ENCODE measurements at regions not wholly inside any gene's neighbourhood (a gene's known extent, or its start where the extent isn't known, plus 50 kb on each side); places are given as distances from the start of the nearest gene placed in this dataset.

DNA sequence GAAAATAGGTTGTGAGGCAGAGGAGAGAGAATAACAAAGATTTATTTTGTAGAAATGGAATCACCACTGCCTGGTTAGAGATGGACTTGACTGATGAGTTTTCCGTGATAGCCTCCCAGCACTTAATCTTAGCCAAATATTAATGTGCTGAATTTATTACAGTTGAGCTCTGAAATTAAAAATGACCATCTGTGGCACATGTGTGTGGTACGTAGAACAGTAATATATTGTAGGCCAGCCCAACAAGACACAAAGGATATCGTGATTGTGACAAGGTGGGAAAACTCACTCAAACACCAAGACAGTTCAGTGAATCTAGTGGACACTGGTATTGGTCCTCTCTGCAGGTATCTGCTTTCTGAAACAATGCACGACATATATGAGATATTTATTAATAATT is 119.4 kb downstream of the HAO1 start:
- no peak overlapping the region for H3K9ac ChIP-seq (ENCODE audit: insufficient read depth, low read depth, low read length)
- 26% methylated on average over 4 of the region's 4 CpGs for WGBS (ENCODE audit: low lambda C conversion rate)
- H3K27ac ChIP-seq (ENCODE audit: extremely low read length, insufficient read depth, low read length) = no peak overlapping the region
- BruUV-seq (replicated peaks) = no TSS peak
- intact Hi-C loops (cut with micrococcal nuclease; ENCODE audit: unreplicated experiment) (no loop called here), in situ Hi-C loops (cut with HindIII; ENCODE audit: extremely low pct_ligation_motif_present, low pct_unique_long_range_greater_than_20kb) (no loop called here)
- H4K20me1 ChIP-seq (ENCODE audit: insufficient read depth, low read length) = no peaks in the 10 kb centered on the region
- H3K27me3 ChIP-seq (ENCODE audit: control insufficient read depth in 1 of 2, insufficient read depth in 2 of 2, low read length in 2 of 2) = no peaks in the 10 kb centered on the region
- H3K4me2 ChIP-seq (ENCODE audit: low read depth, low read length) = no peak overlapping the region
- no peak for TF ChIP-seq MYC (CRISPR knock-in tag; IDR thresholded peaks at IDR 0.05; ENCODE audit: borderline replicate concordance)
- TF ChIP-seq ARHGAP35 (CRISPR knock-in tag; IDR thresholded peaks at IDR 0.05; ENCODE audit: borderline replicate concordance) = no peak
- no peak for TF ChIP-seq ZNF75D (CRISPR knock-in tag; IDR thresholded peaks at IDR 0.05; ENCODE audit: borderline replicate concordance)
- TF ChIP-seq MTF2 (CRISPR knock-in tag; IDR thresholded peaks at IDR 0.05; ENCODE audit: borderline replicate concordance) = no peak
- TF ChIP-seq KMT2A (CRISPR knock-in tag; IDR thresholded peaks at IDR 0.05) = no peak
- no peak for TF ChIP-seq FOXA1 (IDR thresholded peaks at IDR 0.05)
- TF ChIP-seq FOXA1 (CRISPR knock-in tag; IDR thresholded peaks at IDR 0.05) = no peak
- no peak for TF ChIP-seq REPIN1 (CRISPR knock-in tag; IDR thresholded peaks at IDR 0.05; ENCODE audit: borderline replicate concordance, low read depth)
- no peak for TF ChIP-seq ELF3 (CRISPR knock-in tag; IDR thresholded peaks at IDR 0.05)
- no peak for TF ChIP-seq ZSCAN22 (CRISPR knock-in tag; IDR thresholded peaks at IDR 0.05)
- H3K4me1 ChIP-seq (ENCODE audit: insufficient read depth, low read length) = no peaks in the 10 kb centered on the region
- FAIRE-seq = no peak
- CTCF ChIA-PET (ENCODE audit: low intra/inter-chr PET ratio, low total read pairs) = no interaction called here
- POLR2A ChIA-PET = no interaction called here
- ATAC-seq = no peak
- peaks cover 7% of the 10 kb centered on the region for H3K9me3 ChIP-seq (ENCODE audit: low read length)
- no peak for DNase-seq (ENCODE audit: low spot score)
- no peak overlapping the region for H3K4me3 ChIP-seq (replicated peaks in 1 of 3; ENCODE audit: insufficient read depth in 1 of 3, low read depth in 2 of 3, low read length in 3 of 3)
- no peaks in the 10 kb centered on the region for H3K79me2 ChIP-seq (ENCODE audit: insufficient read depth, low read length)
- no peaks in the 10 kb centered on the region for H3K36me3 ChIP-seq (replicated peaks in 1 of 2; ENCODE audit: control insufficient read depth in 1 of 2, insufficient read depth in 2 of 2, low read length in 2 of 2)
- H2AFZ ChIP-seq (ENCODE audit: low read length) = no peak overlapping the region

DNA sequence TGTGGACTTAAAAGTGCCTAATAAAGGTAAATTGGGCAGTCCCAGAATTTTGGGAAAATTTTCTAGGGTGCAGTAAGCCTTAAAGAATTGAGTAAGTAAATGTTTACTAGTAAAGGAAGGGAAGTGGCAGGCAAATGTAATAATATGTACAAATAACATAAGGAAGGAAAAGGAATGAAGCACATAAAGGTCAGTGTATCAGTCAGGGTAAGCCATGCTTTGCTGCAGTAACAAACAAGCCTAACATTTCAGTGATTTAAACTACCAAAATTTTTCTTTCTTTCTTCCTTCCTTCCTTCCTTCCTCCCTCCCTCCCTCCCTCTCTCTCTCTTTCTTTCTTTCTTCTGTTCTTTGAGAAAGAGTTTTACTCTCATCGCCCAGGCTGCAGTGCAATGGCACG is 117.5 kb downstream of the HAO1 start:
- H3K27ac ChIP-seq (ENCODE audit: extremely low read length, insufficient read depth, low read length) = no peak overlapping the region
- no peaks in the 10 kb centered on the region for H3K36me3 ChIP-seq (replicated peaks in 1 of 2; ENCODE audit: control insufficient read depth in 1 of 2, insufficient read depth in 2 of 2, low read length in 2 of 2)
- CTCF ChIA-PET (ENCODE audit: low intra/inter-chr PET ratio, low total read pairs) = no interaction called here
- H3K9me3 ChIP-seq (ENCODE audit: low read length) = peaks cover 7% of the 10 kb centered on the region
- no peaks in the 10 kb centered on the region for H4K20me1 ChIP-seq (ENCODE audit: insufficient read depth, low read length)
- H2AFZ ChIP-seq (ENCODE audit: low read length) = no peak overlapping the region
- H3K4me1 ChIP-seq (ENCODE audit: insufficient read depth, low read length) = no peaks in the 10 kb centered on the region
- 70% methylated on average over 2 of the region's 2 CpGs for WGBS (ENCODE audit: low lambda C conversion rate)
- intact Hi-C loops (cut with micrococcal nuclease; ENCODE audit: unreplicated experiment) = no loop called here
- H3K79me2 ChIP-seq (ENCODE audit: insufficient read depth, low read length) = no peaks in the 10 kb centered on the region
- H3K4me2 ChIP-seq (ENCODE audit: low read depth, low read length) = no peak overlapping the region
- FAIRE-seq = no peak
- no peak for TF ChIP-seq SNAI1 (CRISPR knock-in tag; IDR thresholded peaks at IDR 0.05; ENCODE audit: borderline replicate concordance)
- no peak for TF ChIP-seq ZNF598 (CRISPR knock-in tag; IDR thresholded peaks at IDR 0.05; ENCODE audit: borderline replicate concordance)
- TF ChIP-seq ZNF12 (CRISPR knock-in tag; IDR thresholded peaks at IDR 0.05) = peak; percentile 97
- in situ Hi-C loops (cut with HindIII; ENCODE audit: extremely low pct_ligation_motif_present, low pct_unique_long_range_greater_than_20kb) = no loop called here
- H3K4me3 ChIP-seq (replicated peaks in 1 of 3; ENCODE audit: insufficient read depth in 1 of 3, low read depth in 2 of 3, low read length in 3 of 3) = no peak overlapping the region
- DNase-seq (ENCODE audit: low spot score) = no peak
- H3K9ac ChIP-seq (ENCODE audit: insufficient read depth, low read depth, low read length) = no peak overlapping the region
- ATAC-seq = no peak
- BruUV-seq (replicated peaks) = no TSS peak
- POLR2A ChIA-PET = no interaction called here
- no peaks in the 10 kb centered on the region for H3K27me3 ChIP-seq (ENCODE audit: control insufficient read depth in 1 of 2, insufficient read depth in 2 of 2, low read length in 2 of 2)
